HCT116 (cell line): ENCODE measurements at regions not wholly inside any gene's neighbourhood (a gene's known extent, or its start where the extent isn't known, plus 50 kb on each side); places are given as distances from the start of the nearest gene placed in this dataset.

Experiments used
- ATAC-seq: fragments of 200-7000 bp; cut with Tn5 transposase; 2 replicates; pipeline ENCODE4 v1.9.1; 2020; ENCODE audit warnings: mild to moderate bottlenecking, moderate library complexity
- BruUV-seq: library from RNA; stranded (reverse); fragments of 400-500 nt; replicated peaks from 2 replicates; lab custom pipeline; 2021; lab: Mats Ljungman, UMichigan
- CTCF ChIA-PET: fragments of 300-600 bp; sonication (Branson Sonifier 250); formaldehyde crosslinking; loops from one replicate; lab custom pipeline; 2021; ENCODE audit warnings: antibody characterized with exemption; lab: Charles Lee
- POLR2A ChIA-PET: fragments of 300-600, 350-600 bp; sonication (Branson Sonifier 250); formaldehyde crosslinking; loops from one replicate; lab custom pipeline; 2021; ENCODE audit warnings: antibody characterized with exemption; lab: Charles Lee
- RAD21 ChIA-PET, 2 experiments: fragments of 300-600 bp; sonication (Branson Sonifier 250); formaldehyde crosslinking; loops; one replicate each; lab custom pipeline; 2023; ENCODE audit warnings: low total read pairs in 2 of 2; ENCODE audit not compliant: uncharacterized antibody in 2 of 2, unreplicated experiment in 2 of 2, low non-redundant PET in 1 of 2; lab: Charles Lee
- DNase-seq: peaks from one replicate; pipeline ENCODE4 v3.0.0-alpha.2; 2010; ENCODE audit warnings: low read depth, low spot score
- H2AFZ ChIP-seq: fragments of 200-600 bp; shearing (Covaris generic), sonication (generic); 2 replicates; pipeline ENCODE4 v1.6.1; 2017; ENCODE audit warnings: low read depth, mixed run types, mixed read lengths, antibody characterized with exemption, low read length; ENCODE audit not compliant: poor library complexity, severe bottlenecking
- H3K27ac ChIP-seq: 2 replicates; pipeline ENCODE4 v1.5.1; 2012; ENCODE audit warnings: low read depth, low read length
- H3K27me3 ChIP-seq: fragments of 200-600 bp; sonication (generic); 2 replicates; pipeline ENCODE4 v1.6.1; 2016; ENCODE audit warnings: mixed run types, low read length, mixed read lengths; ENCODE audit not compliant: insufficient read depth
- H3K36me3 ChIP-seq, 2 experiments: fragments of 200-500 bp in 1 of 2; fragments of 200-600 bp in 1 of 2; sonication (Bioruptor generic) in 1 of 2; sonication (generic) in 1 of 2; 2 replicates each; pipeline versions ENCODE4 v1.5.1 to v1.6.1; 2014 to 2016; ENCODE audit warnings: low read length in 2 of 2, inconsistent platforms in 1 of 2, mixed read lengths in 1 of 2, mixed run types in 1 of 2; ENCODE audit not compliant: insufficient read depth in 2 of 2, control insufficient read depth in 1 of 2
- H3K4me1 ChIP-seq, 2 experiments: fragments of 200-600 bp in 1 of 2; sonication (generic) in 1 of 2; 2 replicates each; pipeline versions ENCODE4 v1.5.1 to v1.6.1; 2012 to 2017; ENCODE audit warnings: low read length in 2 of 2, inconsistent platforms in 1 of 2, mild to moderate bottlenecking in 1 of 2, mixed read lengths in 1 of 2, mixed run types in 1 of 2, moderate library complexity in 1 of 2; ENCODE audit not compliant: insufficient read depth in 2 of 2, control insufficient read depth in 1 of 2
- H3K4me2 ChIP-seq: fragments of 200-600 bp; sonication (generic); 2 replicates; pipeline ENCODE4 v1.6.1; 2017; ENCODE audit warnings: mixed run types, low read length, mixed read lengths
- H3K4me3 ChIP-seq, 2 experiments: fragments of 200-600 bp in 1 of 2; sonication (generic) in 1 of 2; replicated peaks in 1 of 2; 2 replicates each; pipeline ENCODE4 v1.5.1; 2011 to 2016; ENCODE audit warnings: low read length in 2 of 2, control low read depth in 1 of 2, low read depth in 1 of 2, mild to moderate bottlenecking in 1 of 2, mixed read lengths in 1 of 2, mixed run types in 1 of 2
- H3K79me2 ChIP-seq: fragments of 200-600 bp; sonication (generic); 2 replicates; pipeline ENCODE4 v1.6.1; 2017; ENCODE audit warnings: mild to moderate bottlenecking, mixed run types, low read length, moderate library complexity, mixed read lengths; ENCODE audit not compliant: insufficient read depth
- H3K9ac ChIP-seq: fragments of 200-600 bp; sonication (generic); 2 replicates; pipeline ENCODE4 v1.6.1; 2016; ENCODE audit warnings: low read length, mixed read lengths
- H3K9me2 ChIP-seq: fragments of 200-600 bp; sonication (generic), shearing (Covaris generic); 2 replicates; pipeline ENCODE4 v1.6.1; 2017; ENCODE audit warnings: mixed run types, mild to moderate bottlenecking, moderate library complexity; ENCODE audit not compliant: insufficient read depth
- H3K9me3 ChIP-seq, 2 experiments: fragments of 200-500 bp in 1 of 2; fragments of 200-600 bp in 1 of 2; sonication (Bioruptor generic) in 1 of 2; sonication (generic) in 1 of 2; 2 replicates each; pipeline ENCODE4 v1.6.1; 2014 to 2017; ENCODE audit warnings: low read length in 2 of 2, mixed read lengths in 2 of 2, inconsistent platforms in 1 of 2, low read depth in 1 of 2, mild to moderate bottlenecking in 1 of 2, mixed run types in 1 of 2, moderate library complexity in 1 of 2; ENCODE audit not compliant: control insufficient read depth in 1 of 2, insufficient read depth in 1 of 2
- H4K20me1 ChIP-seq: fragments of 200-600 bp; sonication (generic), shearing (Covaris generic); 2 replicates; pipeline ENCODE4 v1.6.1; 2017; ENCODE audit warnings: mixed run types, mild to moderate bottlenecking, moderate library complexity; ENCODE audit not compliant: insufficient read depth
- EZH2 ChIP-seq: fragments of 200-600 bp; sonication (generic); IDR thresholded peaks from 2 replicates; pipeline ENCODE4 v1.6.1; 2017; ENCODE audit warnings: antibody characterized with exemption, mixed run types
- SP1 ChIP-seq: IDR thresholded peaks from 2 replicates; pipeline ENCODE4 v1.6.1; 2012; ENCODE audit warnings: low read depth
- TCF7L2 ChIP-seq: IDR thresholded peaks from 2 replicates; pipeline ENCODE4 v1.7.0; 2011; ENCODE audit warnings: borderline replicate concordance, inconsistent platforms; ENCODE audit not compliant: insufficient read depth, insufficient read length; ENCODE audit errors: extremely low read depth
- YY1 ChIP-seq: IDR thresholded peaks from 2 replicates; pipeline ENCODE4 v1.6.1; 2011; ENCODE audit warnings: low read length, low read depth, moderate library complexity, mild to moderate bottlenecking; ENCODE audit not compliant: insufficient replicate concordance; ENCODE audit errors: extremely low read depth
- ZNF274 ChIP-seq: fragments of 200-500 bp; sonication (Bioruptor generic); IDR thresholded peaks from 2 replicates; pipeline ENCODE4 v1.6.1; 2014; ENCODE audit warnings: mild to moderate bottlenecking, low read depth, low read length, inconsistent platforms
- intact Hi-C: fragments of 100-400 bp; cut with micrococcal nuclease; formaldehyde crosslinking; loops from 2 replicates; pipeline ENCODE4 v1.10.0; 2022
- TF ChIP-seq, protein P1 (sequence below), 3 experiments: fragments of 200-600 bp in 1 of 3; sonication (generic) in 1 of 3; IDR thresholded peaks in 2 of 3; conservative IDR thresholded peaks in 1 of 3; 2 replicates each; pipeline ENCODE4 v1.5.1; 2012 to 2017; ENCODE audit warnings: low read depth in 2 of 3, low read length in 2 of 3, antibody characterized with exemption in 1 of 3, borderline replicate concordance in 1 of 3, control low read depth in 1 of 3, mild to moderate bottlenecking in 1 of 3, mixed read lengths in 1 of 3, mixed run types in 1 of 3, moderate library complexity in 1 of 3; ENCODE audit not compliant: insufficient read depth in 1 of 3

- TF ChIP-seq, protein P1, sequence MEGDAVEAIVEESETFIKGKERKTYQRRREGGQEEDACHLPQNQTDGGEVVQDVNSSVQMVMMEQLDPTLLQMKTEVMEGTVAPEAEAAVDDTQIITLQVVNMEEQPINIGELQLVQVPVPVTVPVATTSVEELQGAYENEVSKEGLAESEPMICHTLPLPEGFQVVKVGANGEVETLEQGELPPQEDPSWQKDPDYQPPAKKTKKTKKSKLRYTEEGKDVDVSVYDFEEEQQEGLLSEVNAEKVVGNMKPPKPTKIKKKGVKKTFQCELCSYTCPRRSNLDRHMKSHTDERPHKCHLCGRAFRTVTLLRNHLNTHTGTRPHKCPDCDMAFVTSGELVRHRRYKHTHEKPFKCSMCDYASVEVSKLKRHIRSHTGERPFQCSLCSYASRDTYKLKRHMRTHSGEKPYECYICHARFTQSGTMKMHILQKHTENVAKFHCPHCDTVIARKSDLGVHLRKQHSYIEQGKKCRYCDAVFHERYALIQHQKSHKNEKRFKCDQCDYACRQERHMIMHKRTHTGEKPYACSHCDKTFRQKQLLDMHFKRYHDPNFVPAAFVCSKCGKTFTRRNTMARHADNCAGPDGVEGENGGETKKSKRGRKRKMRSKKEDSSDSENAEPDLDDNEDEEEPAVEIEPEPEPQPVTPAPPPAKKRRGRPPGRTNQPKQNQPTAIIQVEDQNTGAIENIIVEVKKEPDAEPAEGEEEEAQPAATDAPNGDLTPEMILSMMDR (IDR thresholded peaks at IDR 0.05 in 2 of 3, conservative IDR thresholded peaks at IDR 0.05 in 1 of 3; ENCODE audit: borderline replicate concordance in 1 of 3, insufficient read depth in 1 of 3, low read depth in 2 of 3, low read length in 2 of 3), result no peak
- no peak for TF ChIP-seq YY1
- no peak for TF ChIP-seq TCF7L2
- TF ChIP-seq ZNF274, result no peak
Observed at GRCh38 chr20:22418738-22419137, 165.6 kb downstream of the FOXA2 start (continued).

GRCh38 chr20:22414305-22414742 lies 170.0 kb downstream of the FOXA2 start:
- Histone ChIP-seq H3K27me3 (no peaks in the 10 kb centered on the region), H4K20me1 (no peaks in the 10 kb centered on the region), H3K4me3 (no peak overlapping the region), H3K9ac (no peak overlapping the region), H3K4me1 (peaks cover 0 to 3% of the 10 kb centered on the region in 2 experiments; a peak in 1 of 4 replicates), H3K9me3 (no peaks in the 10 kb centered on the region), H3K4me2 (no peak overlapping the region), H3K27ac (no peak overlapping the region), H3K79me2 (no peaks in the 10 kb centered on the region), H3K36me3 (no peaks in the 10 kb centered on the region), H2AFZ (no peak overlapping the region), H3K9me2 (no peaks in the 10 kb centered on the region)
- intact Hi-C loops, result no loop called here
- BruUV-seq, result no TSS peak
- CTCF ChIA-PET, result no interaction called here
- RAD21 ChIA-PET, result no interaction called here
- no peak for TF ChIP-seq SP1
- TF ChIP-seq, protein P1 (IDR thresholded peaks at IDR 0.05 in 2 of 3, conservative IDR thresholded peaks at IDR 0.05 in 1 of 3; ENCODE audit: borderline replicate concordance in 1 of 3, insufficient read depth in 1 of 3, low read depth in 2 of 3, low read length in 2 of 3), result no peak
- TF ChIP-seq EZH2, result no peak
- DNase-seq (no peak), ATAC-seq (no peak)
- POLR2A ChIA-PET, result no interaction called here
